Lower lobe of right lung (tissue), 2 donors: ENCODE measurements at regions not wholly inside any gene's neighbourhood (a gene's known extent, or its start where the extent isn't known, plus 50 kb on each side); places are given as distances from the start of the nearest gene placed in this dataset.

Experiments used
- ATAC-seq, 2 donors: fragments of 200-7000 bp; cut with Tn5 transposase; one replicate each; pipeline ENCODE4 v1.9.1; 2020 to 2022; ENCODE audit warnings: mild to moderate bottlenecking in 2 of 2, moderate library complexity in 2 of 2
- DNase-seq: peaks from one replicate; pipeline ENCODE4 v3.0.0-alpha.2; 2020
- H3K27ac ChIP-seq: fragments of 200-600 bp; one replicate; pipeline ENCODE4 v1.8.0; 2022
- H3K27me3 ChIP-seq: fragments of 200-600 bp; one replicate; pipeline ENCODE4 v1.8.0; 2022; ENCODE audit warnings: low read depth
- H3K36me3 ChIP-seq: fragments of 200-600 bp; one replicate; pipeline ENCODE4 v1.8.0; 2022; ENCODE audit warnings: mild to moderate bottlenecking
- H3K4me1 ChIP-seq: fragments of 200-600 bp; one replicate; pipeline ENCODE4 v1.8.0; 2022
- H3K4me3 ChIP-seq: fragments of 200-600 bp; one replicate; pipeline ENCODE4 v1.8.0; 2022; ENCODE audit warnings: mild to moderate bottlenecking
- H3K9me3 ChIP-seq: fragments of 200-600 bp; one replicate; pipeline ENCODE4 v1.8.0; 2022
- CTCF ChIP-seq: fragments of 200-600 bp; IDR thresholded peaks from one replicate; pipeline ENCODE4 v1.8.0; 2022; ENCODE audit warnings: antibody characterized with exemption, mild to moderate bottlenecking
- intact Hi-C: fragments of 100-400 bp; cut with DNase I; formaldehyde crosslinking; loops from one replicate; pipeline ENCODE4 v1.11.0; 2022
- donor health status: DM: no; HTN: yes; CAD: no; lungs with severe emphysema.

- no peak for TF ChIP-seq CTCF
- Histone ChIP-seq H3K4me1 (no peaks in the 10 kb centered on the region), H3K27ac (no peak overlapping the region), H3K36me3 (no peaks in the 10 kb centered on the region), H3K9me3 (no peaks in the 10 kb centered on the region), H3K27me3 (no peaks in the 10 kb centered on the region), H3K4me3 (no peak overlapping the region)
- DNase-seq, result no peak
- ATAC-seq, result no peak
- intact Hi-C loops, result no loop called here
These were observed 77.5 kb upstream of the IFNG-AS1 start for GRCh38 chr12:67911789-67912188.

- Histone ChIP-seq H3K27me3 (no peaks in the 10 kb centered on the region), H3K4me1 (no peaks in the 10 kb centered on the region), H3K4me3 (no peak overlapping the region), H3K27ac (no peak overlapping the region), H3K9me3 (no peaks in the 10 kb centered on the region), H3K36me3 (no peaks in the 10 kb centered on the region)
- no peak for TF ChIP-seq CTCF
- ATAC-seq, result no peak
- no peak for DNase-seq
- intact Hi-C loops, result no loop called here
These were observed 73.9 kb upstream of the IFNG-AS1 start for GRCh38 chr12:67915335-67915851.

GRCh38 chr12:67916266-67916970 lies 72.8 kb upstream of the IFNG-AS1 start:
- Histone ChIP-seq H3K4me1 (no peaks in the 10 kb centered on the region), H3K9me3 (no peaks in the 10 kb centered on the region), H3K27me3 (no peaks in the 10 kb centered on the region), H3K4me3 (no peak overlapping the region), H3K36me3 (no peaks in the 10 kb centered on the region), H3K27ac (no peak overlapping the region)
- intact Hi-C loops, result no loop called here
- no peak for DNase-seq
- TF ChIP-seq CTCF, result no peak
- no peak for ATAC-seq

GRCh38 chr12:67917811-67918210 lies 71.4 kb upstream of the IFNG-AS1 start:
- Histone ChIP-seq H3K36me3 (no peaks in the 10 kb centered on the region), H3K27ac (no peak overlapping the region), H3K27me3 (no peaks in the 10 kb centered on the region), H3K9me3 (no peaks in the 10 kb centered on the region), H3K4me1 (no peaks in the 10 kb centered on the region), H3K4me3 (no peak overlapping the region)
- intact Hi-C loops, result no loop called here
- ATAC-seq (no peak), DNase-seq (no peak)
- no peak for TF ChIP-seq CTCF

- Histone ChIP-seq H3K4me3 (no peak overlapping the region), H3K36me3 (no peaks in the 10 kb centered on the region), H3K27me3 (no peaks in the 10 kb centered on the region), H3K4me1 (no peaks in the 10 kb centered on the region), H3K27ac (no peak overlapping the region), H3K9me3 (no peaks in the 10 kb centered on the region)
- intact Hi-C loops, result no loop called here
- no peak for TF ChIP-seq CTCF
- DNase-seq, result no peak
- ATAC-seq, result no peak
These were observed 70.8 kb upstream of the IFNG-AS1 start for GRCh38 chr12:67918441-67918840.
